RCC 7860 (cell line): ENCODE measurements at regions not wholly inside any gene's neighbourhood (a gene's known extent, or its start where the extent isn't known, plus 50 kb on each side); places are given as distances from the start of the nearest gene placed in this dataset.
"Not testable (repeated sequence)": the region's sequence is repeated elsewhere in the genome, so short reads cannot be mapped to it uniquely, and the experiment has no call there.

Experiments
- DNase-seq: peaks from one replicate; pipeline ENCODE4 v3.0.0-alpha.2; 2015; ENCODE audit warnings: low spot score
- FAIRE-seq: peaks from 2 replicates; lab custom pipeline; 2012; peaks lifted over from hg19 to GRCh38; lab: Jason Lieb, UNC

- peak; percentile 6 for DNase-seq
- no peak for FAIRE-seq
Measured at GRCh38 chr4:100907465-100908454, 389.9 kb upstream of the EMCN start.

GRCh38 chr4:100906973-100907372 lies 389.2 kb upstream of the EMCN start:
- FAIRE-seq, result no peak
- DNase-seq, result no peak

- FAIRE-seq, DNase-seq: not testable (repeated sequence)
Measured at GRCh38 chr4:100900945-100901344, 383.1 kb upstream of the EMCN start.

- no peak for FAIRE-seq
- DNase-seq, result no peak
Measured at GRCh38 chr4:100900134-100900533, 382.3 kb upstream of the EMCN start.

GRCh38 chr4:100898844-100899243 lies 381.0 kb upstream of the EMCN start:
- no peak for DNase-seq
- FAIRE-seq, result no peak

- DNase-seq (no peak), FAIRE-seq (no peak)
Measured at GRCh38 chr4:100895556-100896197, 377.9 kb upstream of the EMCN start.

GRCh38 chr4:100894339-100894870 lies 376.6 kb upstream of the EMCN start:
- DNase-seq (no peak), FAIRE-seq (no peak)

- DNase-seq, result no peak
- no peak for FAIRE-seq
Measured at GRCh38 chr4:100891808-100892207, 374.0 kb upstream of the EMCN start.

- FAIRE-seq, result no peak
- no peak for DNase-seq
Measured at GRCh38 chr4:100889898-100890297, 372.1 kb upstream of the EMCN start.

GRCh38 chr4:100889401-100889800 lies 371.6 kb upstream of the EMCN start:
- no peak for DNase-seq
- FAIRE-seq, result no peak

- no peak for FAIRE-seq
Measured at GRCh38 chr4:100882661-100883060, 364.8 kb upstream of the EMCN start.

GRCh38 chr4:100881283-100881682 lies 363.5 kb upstream of the EMCN start:
- no peak for DNase-seq
- no peak for FAIRE-seq

More at GRCh38 chr4:100882661-100883060, 364.8 kb upstream of the EMCN start:
- DNase-seq, result no peak

- DNase-seq (no peak), FAIRE-seq (no peak)
Measured at GRCh38 chr4:100880011-100880410, 362.2 kb upstream of the EMCN start.

- no peak for FAIRE-seq
- DNase-seq, result no peak
Measured at GRCh38 chr4:100879471-100879870, 361.6 kb upstream of the EMCN start.

- no peak for FAIRE-seq
- DNase-seq, result no peak
Measured at GRCh38 chr4:100876546-100876945, 358.7 kb upstream of the EMCN start.

- DNase-seq (no peak), FAIRE-seq (no peak)
Measured at GRCh38 chr4:100875296-100876068, 357.7 kb upstream of the EMCN start.

GRCh38 chr4:100872811-100873210 lies 355.0 kb upstream of the EMCN start:
- FAIRE-seq, result no peak
- DNase-seq, result no peak

- FAIRE-seq, result no peak
- no peak for DNase-seq
Measured at GRCh38 chr4:100870940-100871772, 353.3 kb upstream of the EMCN start.

GRCh38 chr4:100869276-100869675 lies 351.5 kb upstream of the EMCN start:
- FAIRE-seq (no peak), DNase-seq (no peak)

- not testable (repeated sequence) for FAIRE-seq, DNase-seq
Measured at GRCh38 chr4:100868281-100868680, 350.5 kb upstream of the EMCN start.
